WERI-Rb-1 (cell line): ENCODE measurements at regions not wholly inside any gene's neighbourhood (a gene's known extent, or its start where the extent isn't known, plus 50 kb on each side); places are given as distances from the start of the nearest gene placed in this dataset.

ENCODE experiments used
- DNase-seq: peaks from one replicate; pipeline ENCODE4 v3.0.0-alpha.2; 2020
- H3K27ac ChIP-seq: fragments of 250-450 bp; sonication (Bioruptor Pico); 2 replicates; pipeline ENCODE4 v1.5.1; 2020; ENCODE audit warnings: mild to moderate bottlenecking, moderate library complexity
- H3K27me3 ChIP-seq: fragments of 250-450 bp; sonication (Bioruptor Pico); 2 replicates; pipeline ENCODE4 v1.5.1; 2021; ENCODE audit warnings: mild to moderate bottlenecking, low read depth, moderate library complexity; ENCODE audit not compliant: insufficient read depth, severe bottlenecking
- H3K36me3 ChIP-seq: fragments of 250-450 bp; sonication (Bioruptor Pico); 2 replicates; pipeline ENCODE4 v1.5.1; 2020; ENCODE audit warnings: mild to moderate bottlenecking, moderate library complexity
- H3K4me3 ChIP-seq: 2 replicates; pipeline ENCODE4 v1.5.1; 2011; ENCODE audit warnings: low read depth, mild to moderate bottlenecking, control low read depth, low read length
- H3K9me3 ChIP-seq: fragments of 250-450 bp; sonication (Bioruptor Pico); 2 replicates; pipeline ENCODE4 v1.5.1; 2021; ENCODE audit warnings: mild to moderate bottlenecking, moderate library complexity; ENCODE audit not compliant: severe bottlenecking
- CTCF ChIP-seq: IDR thresholded peaks from 2 replicates; pipeline ENCODE4 v1.5.1; 2011; ENCODE audit warnings: low read depth, mild to moderate bottlenecking, control low read depth, inconsistent platforms, low read length

GRCh38 chr5:40160435-40160834 lies 519.3 kb upstream of the PTGER4 start:
- Histone ChIP-seq H3K9me3 (no peaks in the 10 kb centered on the region), H3K4me3 (no peak overlapping the region), H3K27ac (no peak overlapping the region), H3K27me3 (no peaks in the 10 kb centered on the region), H3K36me3 (no peaks in the 10 kb centered on the region)
- TF ChIP-seq CTCF, result no peak
- DNase-seq, result no peak

- DNase-seq, result no peak
- no peaks in the 10 kb centered on the region for H3K36me3 ChIP-seq
- no peaks in the 10 kb centered on the region for H3K9me3 ChIP-seq
- no peak overlapping the region for H3K4me3 ChIP-seq
- TF ChIP-seq CTCF, result no peak
- no peaks in the 10 kb centered on the region for H3K27me3 ChIP-seq
- H3K27ac ChIP-seq, result no peak overlapping the region
Observed at GRCh38 chr5:40154194-40154593, 525.5 kb upstream of the PTGER4 start.

- H3K9me3 ChIP-seq, result no peaks in the 10 kb centered on the region
- H3K36me3 ChIP-seq, result no peaks in the 10 kb centered on the region
- H3K27me3 ChIP-seq, result no peaks in the 10 kb centered on the region
- H3K27ac ChIP-seq, result no peak overlapping the region
- H3K4me3 ChIP-seq, result no peak overlapping the region
- DNase-seq, result no peak
- TF ChIP-seq CTCF, result no peak
Observed at GRCh38 chr5:40150896-40151295, 528.8 kb upstream of the PTGER4 start.

GRCh38 chr5:40141896-40142295 lies 537.8 kb upstream of the PTGER4 start:
- Histone ChIP-seq H3K4me3 (no peak overlapping the region), H3K36me3 (no peaks in the 10 kb centered on the region), H3K27ac (no peak overlapping the region), H3K27me3 (no peaks in the 10 kb centered on the region), H3K9me3 (peaks cover 2% of the 10 kb centered on the region)
- DNase-seq, result no peak
- TF ChIP-seq CTCF, result no peak

GRCh38 chr5:40141418-40141817 lies 538.3 kb upstream of the PTGER4 start:
- Histone ChIP-seq H3K36me3 (no peaks in the 10 kb centered on the region), H3K27ac (no peak overlapping the region), H3K9me3 (peaks cover 2% of the 10 kb centered on the region), H3K4me3 (no peak overlapping the region), H3K27me3 (no peaks in the 10 kb centered on the region)
- DNase-seq, result no peak
- no peak for TF ChIP-seq CTCF

GRCh38 chr5:40137223-40137622 lies 542.5 kb upstream of the PTGER4 start:
- H3K27ac ChIP-seq, result no peak overlapping the region
- H3K27me3 ChIP-seq, result no peaks in the 10 kb centered on the region
- DNase-seq, result no peak
- no peak for TF ChIP-seq CTCF
- no peak overlapping the region for H3K4me3 ChIP-seq
- no peaks in the 10 kb centered on the region for H3K9me3 ChIP-seq
- H3K36me3 ChIP-seq, result no peaks in the 10 kb centered on the region
